HepG2 (cell line): ENCODE measurements at regions not wholly inside any gene's neighbourhood (a gene's known extent, or its start where the extent isn't known, plus 50 kb on each side); places are given as distances from the start of the nearest gene placed in this dataset.

Experiments used
- ATAC-seq: fragments of 200-7000 bp; cut with Tn5 transposase; 3 replicates; pipeline ENCODE4 v1.9.1; 2020; ENCODE audit warnings: mild to moderate bottlenecking, moderate library complexity
- BruUV-seq: library from RNA; stranded (reverse); fragments of 400-500 nt; replicated peaks from 2 replicates; lab custom pipeline; 2021; lab: Mats Ljungman, UMichigan
- CTCF ChIA-PET: fragments of 300-600 bp; formaldehyde crosslinking; extraction: SDS; loops from one replicate; lab custom pipeline; 2021; ENCODE audit warnings: low total read pairs, inconsistent platforms, low intra/inter-chr PET ratio; lab: Yijun Ruan, JAX
- POLR2A ChIA-PET: fragments of 350-600 bp; sonication (Branson Sonifier 250); formaldehyde crosslinking; loops from one replicate; lab custom pipeline; 2020; ENCODE audit warnings: antibody characterized with exemption, inconsistent platforms; lab: Yijun Ruan, JAX
- DNase-seq: peaks from one replicate; pipeline ENCODE4 v3.0.0-alpha.2; 2015; ENCODE audit warnings: low spot score
- FAIRE-seq: peaks from 3 replicates; lab custom pipeline; 2011; peaks lifted over from hg19 to GRCh38; lab: Jason Lieb, UNC
- H2AFZ ChIP-seq: one replicate; pipeline ENCODE4 v1.6.1; 2011; ENCODE audit warnings: low read length, inconsistent platforms
- H3K27ac ChIP-seq: fragments of 300-600 bp; 3 replicates; pipeline ENCODE4 v1.8.0; 2011; ENCODE audit warnings: mixed run types, mild to moderate bottlenecking, mixed read lengths, low read length, inconsistent platforms; ENCODE audit not compliant: insufficient read depth; ENCODE audit errors: extremely low read length
- H3K27me3 ChIP-seq, 2 experiments: fragments of 200-600 bp in 1 of 2; 2 replicates in 1 of 2; 3 replicates in 1 of 2; pipeline versions ENCODE4 v1.6.0 to v1.8.0; 2011; ENCODE audit warnings: low read length in 2 of 2, mild to moderate bottlenecking in 2 of 2, moderate library complexity in 2 of 2, inconsistent platforms in 1 of 2; ENCODE audit not compliant: insufficient read depth in 2 of 2, control insufficient read depth in 1 of 2
- H3K36me3 ChIP-seq, 2 experiments: fragments of 200-600 bp in 1 of 2; replicated peaks in 1 of 2; 2 replicates in 1 of 2; 3 replicates in 1 of 2; pipeline versions ENCODE4 v1.5.1 to v1.8.0; 2011; ENCODE audit warnings: low read length in 2 of 2, inconsistent platforms in 1 of 2; ENCODE audit not compliant: insufficient read depth in 2 of 2, control insufficient read depth in 1 of 2
- H3K4me1 ChIP-seq: 2 replicates; pipeline ENCODE4 v1.5.1; 2012; ENCODE audit warnings: low read length, inconsistent platforms; ENCODE audit not compliant: insufficient read depth
- H3K4me2 ChIP-seq: 2 replicates; pipeline ENCODE4 v1.6.0; 2011; ENCODE audit warnings: low read depth, low read length, inconsistent platforms
- H3K4me3 ChIP-seq, 3 experiments: fragments of 200-600 bp in 1 of 3; sonication (generic), shearing (Covaris generic) in 1 of 3; replicated peaks in 1 of 3; 2 replicates each; pipeline ENCODE4 v1.5.1; 2011 to 2016; ENCODE audit warnings: low read length in 3 of 3, inconsistent platforms in 2 of 3, low read depth in 2 of 3, mild to moderate bottlenecking in 2 of 3, control low read depth in 1 of 3, mixed read lengths in 1 of 3; ENCODE audit not compliant: insufficient read depth in 1 of 3
- H3K79me2 ChIP-seq: one replicate; pipeline ENCODE4 v1.6.1; 2011; ENCODE audit warnings: low read length, inconsistent platforms; ENCODE audit not compliant: insufficient read depth
- H3K9ac ChIP-seq: 2 replicates; pipeline ENCODE4 v1.6.0; 2011; ENCODE audit warnings: mild to moderate bottlenecking, low read depth, low read length, inconsistent platforms; ENCODE audit not compliant: insufficient read depth
- H3K9me3 ChIP-seq: 2 replicates; pipeline ENCODE4 v1.5.1; 2012; ENCODE audit warnings: mild to moderate bottlenecking, low read length
- H4K20me1 ChIP-seq: 2 replicates; pipeline ENCODE4 v1.6.0; 2011; ENCODE audit warnings: inconsistent platforms, mild to moderate bottlenecking, low read length, moderate library complexity; ENCODE audit not compliant: insufficient read depth
- GRHL1 ChIP-seq: sonication (generic); formaldehyde crosslinking; conservative IDR thresholded peaks from 2 replicates; pipeline ENCODE4 v1.8.0; 2022; ENCODE audit warnings: missing genetic modification reagents
- MTA1 ChIP-seq: sonication (generic); formaldehyde crosslinking; IDR thresholded peaks from 2 replicates; pipeline ENCODE4 v1.4.0; 2020; ENCODE audit warnings: missing genetic modification reagents, mild to moderate bottlenecking, borderline replicate concordance
- NFE2L1 ChIP-seq: sonication (generic); formaldehyde crosslinking; IDR thresholded peaks from 2 replicates; pipeline ENCODE4 v1.4.0; 2020; ENCODE audit warnings: missing genetic modification reagents, mild to moderate bottlenecking, borderline replicate concordance
- NFIB ChIP-seq: sonication (generic); formaldehyde crosslinking; IDR thresholded peaks from 2 replicates; pipeline ENCODE4 v1.9.0; 2021; ENCODE audit warnings: missing genetic modification reagents, mild to moderate bottlenecking, borderline replicate concordance
- PREB ChIP-seq: sonication (generic); formaldehyde crosslinking; IDR thresholded peaks from 2 replicates; pipeline ENCODE4 v1.4.0; 2020; ENCODE audit warnings: missing genetic modification reagents
- SNAPC2 ChIP-seq: sonication (generic); formaldehyde crosslinking; IDR thresholded peaks from 2 replicates; pipeline ENCODE4 v1.8.1; 2022; ENCODE audit warnings: mild to moderate bottlenecking, missing genetic modification reagents
- SP140L ChIP-seq: sonication (generic); formaldehyde crosslinking; IDR thresholded peaks from 2 replicates; pipeline ENCODE4 v1.4.0; 2020; ENCODE audit warnings: missing genetic modification reagents, borderline replicate concordance
- ZFP41 ChIP-seq: sonication (generic); formaldehyde crosslinking; IDR thresholded peaks from 2 replicates; pipeline ENCODE4 v1.4.0; 2020; ENCODE audit warnings: mild to moderate bottlenecking, missing genetic modification reagents, borderline replicate concordance
- ZFYVE20 ChIP-seq: sonication (generic); formaldehyde crosslinking; IDR thresholded peaks from 2 replicates; pipeline ENCODE4 v1.8.0; 2023; ENCODE audit warnings: low read depth, mild to moderate bottlenecking, moderate library complexity, missing genetic modification reagents, borderline replicate concordance
- ZMYM2 ChIP-seq: sonication (generic); formaldehyde crosslinking; IDR thresholded peaks from 2 replicates; pipeline ENCODE4 v1.8.0; 2022; ENCODE audit warnings: mild to moderate bottlenecking, missing genetic modification reagents
- ZNF44 ChIP-seq: sonication (generic); formaldehyde crosslinking; IDR thresholded peaks from 2 replicates; pipeline ENCODE4 v1.5.1; 2020; ENCODE audit warnings: mild to moderate bottlenecking, missing genetic modification reagents
- ZNF569 ChIP-seq: sonication (generic); formaldehyde crosslinking; IDR thresholded peaks from 2 replicates; pipeline ENCODE4 v1.5.0; 2020; ENCODE audit warnings: mild to moderate bottlenecking, missing genetic modification reagents, moderate library complexity, borderline replicate concordance
- ZNF574 ChIP-seq: sonication (generic); formaldehyde crosslinking; IDR thresholded peaks from 2 replicates; pipeline ENCODE4 v1.4.0; 2020; ENCODE audit warnings: missing genetic modification reagents
- WGBS: methylation state at CpG from one replicate; pipeline ENCODE4 v1.1.6; 2017; ENCODE audit warnings: low lambda C conversion rate; 5-methylcytosine and 5-hydroxymethylcytosine counted together
- in situ Hi-C: cut with HindIII; loops from 2 replicates; pipeline ENCODE4 v1.10.0; 2017; ENCODE audit warnings: low pct_unique_long_range_greater_than_20kb; ENCODE audit not compliant: extremely low pct_ligation_motif_present
- intact Hi-C: fragments of 100-400 bp; cut with micrococcal nuclease; formaldehyde crosslinking; loops from one replicate; pipeline ENCODE4 v1.10.0; 2022; ENCODE audit not compliant: unreplicated experiment

- intact Hi-C loops, result no loop called here
- Histone ChIP-seq H3K9ac (no peak overlapping the region), H3K79me2 (no peaks in the 10 kb centered on the region), H3K9me3 (0 out of 2 replicates have a peak, but pooled peaks cover 5% of the 10 kb centered on the region), H4K20me1 (no peaks in the 10 kb centered on the region), H3K4me1 (no peaks in the 10 kb centered on the region), H2AFZ (no peak overlapping the region), H3K27me3 (no peaks in the 10 kb centered on the region), H3K4me2 (no peak overlapping the region), H3K4me3 (no peak overlapping the region), H3K27ac (no peak overlapping the region), H3K36me3 (no peaks in the 10 kb centered on the region)
- ChIA-PET CTCF (no interaction called here), POLR2A (no interaction called here)
- ATAC-seq (no peak), FAIRE-seq (no peak), DNase-seq (no peak)
- TF ChIP-seq ZNF44 (CRISPR knock-in tag) (no peak), MTA1 (CRISPR knock-in tag) (no peak), GRHL1 (no peak)
- no TSS peak for BruUV-seq
- 2% methylated on average over 6 of the region's 6 CpGs for WGBS
- in situ Hi-C loops, result no loop called here
Measured at GRCh38 chr6:18707714-18708439, 320.7 kb downstream of the RNF144B start.

GRCh38 chr6:18712595-18712994, 325.4 kb downstream of the RNF144B start:
- in situ Hi-C loops, result no loop called here
- no peaks in the 10 kb centered on the region for H4K20me1 ChIP-seq
- TF ChIP-seq SP140L (CRISPR knock-in tag), result no peak
- TF ChIP-seq ZFYVE20 (CRISPR knock-in tag), result no peak
- TF ChIP-seq ZMYM2 (CRISPR knock-in tag), result no peak
- no peak for TF ChIP-seq ZNF569 (CRISPR knock-in tag)
- TF ChIP-seq ZNF574 (CRISPR knock-in tag), result no peak
- TF ChIP-seq NFIB (CRISPR knock-in tag), result no peak
- no peak for TF ChIP-seq PREB (CRISPR knock-in tag)
- no peak for TF ChIP-seq NFE2L1
- no peak for TF ChIP-seq ZFP41 (CRISPR knock-in tag)
- TF ChIP-seq SNAPC2 (CRISPR knock-in tag), result no peak

More at GRCh38 chr6:18712595-18712994, 325.4 kb downstream of the RNF144B start:
- H3K27ac ChIP-seq, result no peak overlapping the region
- FAIRE-seq, result no peak
- ChIA-PET POLR2A (no interaction called here), CTCF (no interaction called here)
- H3K9me3 ChIP-seq, result no peaks in the 10 kb centered on the region
- intact Hi-C loops, result no loop called here
- BruUV-seq, result no TSS peak
- no peaks in the 10 kb centered on the region for H3K4me1 ChIP-seq
- no peak overlapping the region for H3K4me3 ChIP-seq
- H3K27me3 ChIP-seq, result no peaks in the 10 kb centered on the region
- no peak overlapping the region for H3K4me2 ChIP-seq
- ATAC-seq, result no peak
- H3K9ac ChIP-seq, result no peak overlapping the region
- WGBS, result 0% methylated on average over 4 of the region's 4 CpGs
- no peak for DNase-seq
- H3K36me3 ChIP-seq, result no peaks in the 10 kb centered on the region
- no peak overlapping the region for H2AFZ ChIP-seq
- no peaks in the 10 kb centered on the region for H3K79me2 ChIP-seq
